HepG2 (cell line): ENCODE measurements at regions not wholly inside any gene's neighbourhood (a gene's known extent, or its start where the extent isn't known, plus 50 kb on each side); places are given as distances from the start of the nearest gene placed in this dataset.

Experiments used
- ATAD3A ChIP-seq: sonication (generic); formaldehyde crosslinking; IDR thresholded peaks from 2 replicates; pipeline ENCODE4 v1.4.0; 2020; ENCODE audit warnings: missing genetic modification reagents
- HNF1A ChIP-seq, 2 experiments: sonication (generic) in 1 of 2; formaldehyde crosslinking in 1 of 2; IDR thresholded peaks; 2 replicates each; pipeline versions ENCODE4 v1.4.0 to v1.6.1; 2016 to 2020; ENCODE audit warnings: borderline replicate concordance in 1 of 2, low read depth in 1 of 2, mild to moderate bottlenecking in 1 of 2, missing genetic modification reagents in 1 of 2
- NRL ChIP-seq: sonication (generic); formaldehyde crosslinking; IDR thresholded peaks from 2 replicates; pipeline ENCODE4 v1.5.0; 2020; ENCODE audit warnings: missing genetic modification reagents, mild to moderate bottlenecking, moderate library complexity, borderline replicate concordance
- RNF2 ChIP-seq: fragments of 450-650 bp; conservative IDR thresholded peaks from 2 replicates; pipeline ENCODE4 v1.6.1; 2016; ENCODE audit warnings: low read depth
- TEAD3 ChIP-seq: optimal IDR thresholded peaks from 2 replicates; pipeline ENCODE3; 2016; ENCODE audit warnings: borderline replicate concordance
- TEF ChIP-seq: sonication (generic); formaldehyde crosslinking; IDR thresholded peaks from 2 replicates; pipeline ENCODE4 v1.5.0; 2020; ENCODE audit warnings: missing genetic modification reagents
- ZNF207 ChIP-seq: fragments of 450-650 bp; IDR thresholded peaks from 2 replicates; pipeline ENCODE4 v1.6.1; 2016; ENCODE audit warnings: antibody characterized with exemption, borderline replicate concordance
- ZNF414 ChIP-seq: sonication (generic); formaldehyde crosslinking; IDR thresholded peaks from 2 replicates; pipeline ENCODE4 v1.5.0; 2020; ENCODE audit warnings: missing genetic modification reagents
- ZNF747 ChIP-seq: sonication (generic); formaldehyde crosslinking; IDR thresholded peaks from 2 replicates; pipeline ENCODE4 v1.8.1; 2023; ENCODE audit warnings: missing genetic modification reagents, mild to moderate bottlenecking, borderline replicate concordance
- ZSCAN5A ChIP-seq: sonication (generic); formaldehyde crosslinking; IDR thresholded peaks from 2 replicates; pipeline ENCODE4 v1.8.0; 2022; ENCODE audit warnings: mild to moderate bottlenecking, missing genetic modification reagents, borderline replicate concordance

GRCh38 chr3:34053626-34054025 is 255.2 kb downstream of the PDCD6IP start (continued):
- TF ChIP-seq HNF1A (IDR thresholded peaks at IDR 0.05; ENCODE audit: low read depth) (no peak), HNF1A (CRISPR knock-in tag; IDR thresholded peaks at IDR 0.05; ENCODE audit: borderline replicate concordance) (no peak), ATAD3A (no peak), ZNF207 (no peak), TEAD3 (no peak), ZSCAN5A (CRISPR knock-in tag) (no peak), ZNF747 (no peak), TEF (no peak), ZNF414 (CRISPR knock-in tag) (no peak), NRL (CRISPR knock-in tag) (no peak), RNF2 (no peak)
